ENCODE measurements at regions not wholly inside any gene's neighbourhood (a gene's known extent, or its start where the extent isn't known, plus 50 kb on each side); places are given as distances from the start of the nearest gene placed in this dataset.

DNA sequence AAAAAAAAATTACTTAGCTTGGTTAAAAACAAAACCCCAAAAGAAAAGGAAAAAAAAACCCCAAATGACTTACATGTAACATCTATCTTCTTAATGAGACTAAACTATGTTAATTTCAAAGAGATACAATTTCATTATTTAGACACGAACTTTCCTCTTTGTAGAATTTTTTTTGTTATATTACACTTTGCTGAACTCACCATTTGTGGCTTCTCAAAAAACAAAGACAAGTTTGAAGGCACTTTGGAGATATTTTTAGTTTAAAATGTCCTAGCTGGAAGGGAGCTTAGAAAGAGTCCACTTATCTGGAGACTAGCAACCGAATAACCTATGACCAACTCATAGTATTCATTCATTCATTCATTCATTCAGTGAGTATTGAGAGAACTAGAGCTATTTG, 301.7 kb upstream of the ROPN1 start:
- no peak overlapping the region for H3K4me3 ChIP-seq (ENCODE audit: low read depth in 1 of 2, low read length in 2 of 2)
- H3K36me3 ChIP-seq (ENCODE audit: control insufficient read depth in 2 of 2, insufficient read depth in 2 of 2, low read length in 1 of 2) = no peaks in the 10 kb centered on the region
- H3K4me1 ChIP-seq (ENCODE audit: control insufficient read depth in 2 of 2, insufficient read depth in 2 of 2, low read length in 1 of 2) = peaks cover 0 to 2% of the 10 kb centered on the region in 2 donors
- WGBS, 2 donors = 62 to 67% methylated on average over 2 of the region's 2 CpGs
- H3K9me3 ChIP-seq (ENCODE audit: control insufficient read depth in 2 of 2, insufficient read depth in 1 of 2, low read depth in 1 of 2, low read length in 1 of 2) = no peaks in the 10 kb centered on the region
- no peaks in the 10 kb centered on the region for H3K27me3 ChIP-seq (ENCODE audit: control insufficient read depth in 1 of 2, insufficient read depth in 2 of 2, low read length in 2 of 2)
- H3K27ac ChIP-seq (ENCODE audit: low read depth in 2 of 2, low read length in 1 of 2) = no peak overlapping the region

DNA sequence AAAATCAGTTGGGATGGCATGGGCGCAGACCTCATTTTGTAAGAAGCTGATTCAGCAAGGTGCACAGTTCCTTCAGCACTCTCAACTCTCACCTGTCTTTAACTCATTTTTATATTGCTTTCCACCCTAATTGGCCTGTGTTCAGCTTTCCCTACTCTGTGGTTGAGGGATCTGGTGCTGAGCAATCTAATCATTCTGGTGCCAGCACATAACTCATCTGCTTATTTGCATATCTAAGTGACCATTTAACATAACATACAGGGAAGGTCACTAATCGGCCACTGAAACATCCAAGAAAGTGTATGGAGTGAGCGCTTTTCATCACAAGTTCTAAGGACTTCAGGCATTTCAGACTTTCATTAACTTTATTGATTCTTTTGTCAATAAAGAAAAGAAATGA, 303.4 kb upstream of the ROPN1 start:
- Histone ChIP-seq H3K36me3 (ENCODE audit: control insufficient read depth in 2 of 2, insufficient read depth in 2 of 2, low read length in 1 of 2) (no peaks in the 10 kb centered on the region), H3K27me3 (ENCODE audit: control insufficient read depth in 1 of 2, insufficient read depth in 2 of 2, low read length in 2 of 2) (no peaks in the 10 kb centered on the region), H3K4me1 (ENCODE audit: control insufficient read depth in 2 of 2, insufficient read depth in 2 of 2, low read length in 1 of 2) (peaks cover 2 to 5% of the 10 kb centered on the region in 2 donors), H3K4me3 (ENCODE audit: low read depth in 1 of 2, low read length in 2 of 2) (no peak overlapping the region), H3K27ac (ENCODE audit: low read depth in 2 of 2, low read length in 1 of 2) (no peak overlapping the region), H3K9me3 (ENCODE audit: control insufficient read depth in 2 of 2, insufficient read depth in 1 of 2, low read depth in 1 of 2, low read length in 1 of 2) (peaks cover 0 to 2% of the 10 kb centered on the region in 2 donors)
- WGBS, 2 donors = 90 to 91% methylated on average over 3 of the region's 3 CpGs

DNA sequence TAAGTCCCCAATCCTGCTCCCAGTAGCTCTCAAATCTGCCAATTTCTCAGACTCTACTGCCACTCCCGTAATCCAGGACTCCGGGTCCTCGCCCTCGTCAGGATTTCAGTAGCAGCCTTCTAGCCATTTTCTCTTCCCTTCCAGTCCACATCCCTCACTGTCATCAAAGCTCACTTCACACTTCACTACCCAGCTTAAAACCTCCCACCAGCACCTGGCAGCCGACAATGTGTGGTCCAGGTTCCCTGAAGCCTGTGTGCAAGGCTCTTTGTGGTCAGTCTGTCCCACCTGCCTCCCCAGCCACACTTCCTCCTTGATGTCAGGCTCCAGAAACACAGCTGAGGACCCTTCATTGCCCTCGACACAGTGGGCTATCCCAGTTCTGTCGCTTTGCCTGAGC, 304.5 kb upstream of the ROPN1 start:
- 87 to 88% methylated on average over 7 of the region's 7 CpGs for WGBS, 2 donors
- Histone ChIP-seq H3K4me3 (ENCODE audit: low read depth in 1 of 2, low read length in 2 of 2) (no peak overlapping the region), H3K27ac (ENCODE audit: low read depth in 2 of 2, low read length in 1 of 2) (no peak overlapping the region), H3K9me3 (ENCODE audit: control insufficient read depth in 2 of 2, insufficient read depth in 1 of 2, low read depth in 1 of 2, low read length in 1 of 2) (peaks cover 0 to 2% of the 10 kb centered on the region in 2 donors), H3K36me3 (ENCODE audit: control insufficient read depth in 2 of 2, insufficient read depth in 2 of 2, low read length in 1 of 2) (no peaks in the 10 kb centered on the region), H3K4me1 (ENCODE audit: control insufficient read depth in 2 of 2, insufficient read depth in 2 of 2, low read length in 1 of 2) (peaks cover 2 to 5% of the 10 kb centered on the region in 2 donors), H3K27me3 (ENCODE audit: control insufficient read depth in 1 of 2, insufficient read depth in 2 of 2, low read length in 2 of 2) (no peaks in the 10 kb centered on the region)

GRCh38 chr3:124297062-124297980, 305.4 kb upstream of the ROPN1 start:
- Histone ChIP-seq H3K27me3 (ENCODE audit: control insufficient read depth in 1 of 2, insufficient read depth in 2 of 2, low read length in 2 of 2) (no peaks in the 10 kb centered on the region), H3K4me1 (ENCODE audit: control insufficient read depth in 2 of 2, insufficient read depth in 2 of 2, low read length in 1 of 2) (peaks cover 2 to 5% of the 10 kb centered on the region in 2 donors), H3K27ac (ENCODE audit: low read depth in 2 of 2, low read length in 1 of 2) (no peak overlapping the region), H3K9me3 (ENCODE audit: control insufficient read depth in 2 of 2, insufficient read depth in 1 of 2, low read depth in 1 of 2, low read length in 1 of 2) (peaks cover 0 to 2% of the 10 kb centered on the region in 2 donors), H3K4me3 (ENCODE audit: low read depth in 1 of 2, low read length in 2 of 2) (no peak overlapping the region), H3K36me3 (ENCODE audit: control insufficient read depth in 2 of 2, insufficient read depth in 2 of 2, low read length in 1 of 2) (no peaks in the 10 kb centered on the region)
- WGBS, 2 donors = 69 to 76% methylated on average over 3 of the region's 3 CpGs

DNA sequence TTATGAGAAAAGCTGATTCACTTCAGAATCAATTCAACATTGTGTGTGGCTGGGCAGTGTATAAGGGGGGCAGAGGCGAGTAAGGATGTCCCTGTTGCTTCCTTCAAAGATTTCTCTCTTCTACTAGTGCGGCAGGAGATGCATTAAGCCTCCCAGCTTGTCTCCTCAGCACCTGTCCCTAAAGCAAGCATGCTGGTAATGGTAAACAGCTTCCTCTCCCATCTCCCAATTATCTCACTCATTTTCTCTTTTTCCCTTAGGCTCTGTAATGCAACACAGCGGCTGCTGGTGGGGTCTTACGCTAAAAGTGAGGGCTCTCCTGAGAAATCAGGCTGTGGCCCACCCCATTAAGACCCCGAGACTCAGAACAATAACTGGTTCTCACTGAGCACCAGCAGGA, 306.4 kb upstream of the ROPN1 start:
- H3K36me3 ChIP-seq (ENCODE audit: control insufficient read depth in 2 of 2, insufficient read depth in 2 of 2, low read length in 1 of 2) = no peaks in the 10 kb centered on the region
- no peak overlapping the region for H3K4me3 ChIP-seq (ENCODE audit: low read depth in 1 of 2, low read length in 2 of 2)
- H3K27me3 ChIP-seq (ENCODE audit: control insufficient read depth in 1 of 2, insufficient read depth in 2 of 2, low read length in 2 of 2) = no peaks in the 10 kb centered on the region
- no peak overlapping the region for H3K27ac ChIP-seq (ENCODE audit: low read depth in 2 of 2, low read length in 1 of 2)
- H3K9me3 ChIP-seq (ENCODE audit: control insufficient read depth in 2 of 2, insufficient read depth in 1 of 2, low read depth in 1 of 2, low read length in 1 of 2) = peaks cover 0 to 2% of the 10 kb centered on the region in 2 donors
- 90 to 92% methylated on average over 5 of the region's 5 CpGs for WGBS, 2 donors
- peaks cover 2 to 5% of the 10 kb centered on the region in 2 donors for H3K4me1 ChIP-seq (ENCODE audit: control insufficient read depth in 2 of 2, insufficient read depth in 2 of 2, low read length in 1 of 2)

DNA sequence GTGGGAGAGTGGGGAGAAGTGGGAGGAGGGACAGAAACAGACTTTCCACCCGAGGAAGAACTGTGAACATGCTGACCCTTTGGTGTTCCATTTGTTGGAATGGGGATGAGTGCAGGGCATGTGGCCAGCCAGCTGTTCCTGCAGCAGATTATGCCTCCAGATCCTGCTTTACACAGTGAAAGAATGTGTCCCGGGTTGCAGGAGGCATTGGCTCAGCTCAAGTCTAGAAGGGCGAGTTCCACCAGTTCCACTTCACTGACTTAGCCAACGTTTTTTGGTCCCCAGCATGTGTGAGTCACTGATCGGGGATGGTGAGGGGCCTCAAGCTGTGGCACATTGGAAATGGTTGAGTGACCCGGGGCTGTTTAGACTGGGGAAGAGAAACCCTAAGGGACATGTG, 307.0 kb upstream of the ROPN1 start:
- Histone ChIP-seq H3K4me3 (ENCODE audit: low read depth in 1 of 2, low read length in 2 of 2) (no peak overlapping the region), H3K27ac (ENCODE audit: low read depth in 2 of 2, low read length in 1 of 2) (no peak overlapping the region), H3K36me3 (ENCODE audit: control insufficient read depth in 2 of 2, insufficient read depth in 2 of 2, low read length in 1 of 2) (no peaks in the 10 kb centered on the region), H3K27me3 (ENCODE audit: control insufficient read depth in 1 of 2, insufficient read depth in 2 of 2, low read length in 2 of 2) (no peaks in the 10 kb centered on the region), H3K9me3 (ENCODE audit: control insufficient read depth in 2 of 2, insufficient read depth in 1 of 2, low read depth in 1 of 2, low read length in 1 of 2) (peaks cover 0 to 2% of the 10 kb centered on the region in 2 donors), H3K4me1 (ENCODE audit: control insufficient read depth in 2 of 2, insufficient read depth in 2 of 2, low read length in 1 of 2) (peaks cover 2 to 5% of the 10 kb centered on the region in 2 donors)
- 27 to 40% methylated on average over 6 of the region's 6 CpGs for WGBS, 2 donors

DNA sequence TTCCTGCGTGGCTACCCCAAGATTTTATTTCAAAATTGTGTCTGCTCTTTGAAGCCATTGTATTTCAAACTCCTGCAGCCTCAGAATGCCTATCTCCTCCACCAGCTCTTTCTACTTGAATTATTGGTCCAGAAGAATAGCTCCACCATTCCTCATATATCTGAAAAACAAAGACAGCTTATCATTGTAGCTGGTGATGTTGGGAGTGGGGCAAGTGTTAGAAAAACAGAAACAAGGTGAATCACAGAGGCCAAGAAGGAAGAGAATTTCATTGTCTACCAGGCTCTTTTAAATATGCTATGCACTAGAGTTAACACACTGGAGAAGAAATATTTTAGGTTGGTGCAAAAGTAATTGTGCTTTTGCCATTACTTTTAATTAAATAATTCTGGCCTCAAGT, 307.9 kb upstream of the ROPN1 start:
- no peak overlapping the region for H3K4me3 ChIP-seq (ENCODE audit: low read depth in 1 of 2, low read length in 2 of 2)
- no peak overlapping the region for H3K27ac ChIP-seq (ENCODE audit: low read depth in 2 of 2, low read length in 1 of 2)
- 87% methylated on average over 1 of the region's 1 CpG for WGBS, 2 donors

GRCh38 chr3:124300416-124300815, 308.5 kb upstream of the ROPN1 start:
- Histone ChIP-seq H3K4me3 (ENCODE audit: low read depth in 1 of 2, low read length in 2 of 2) (no peak overlapping the region), H3K27ac (ENCODE audit: low read depth in 2 of 2, low read length in 1 of 2) (no peak overlapping the region), H3K36me3 (ENCODE audit: control insufficient read depth in 2 of 2, insufficient read depth in 2 of 2, low read length in 1 of 2) (no peaks in the 10 kb centered on the region), H3K27me3 (ENCODE audit: control insufficient read depth in 1 of 2, insufficient read depth in 2 of 2, low read length in 2 of 2) (no peaks in the 10 kb centered on the region), H3K4me1 (ENCODE audit: control insufficient read depth in 2 of 2, insufficient read depth in 2 of 2, low read length in 1 of 2) (peaks cover 0 to 5% of the 10 kb centered on the region in 2 donors), H3K9me3 (ENCODE audit: control insufficient read depth in 2 of 2, insufficient read depth in 1 of 2, low read depth in 1 of 2, low read length in 1 of 2) (peaks cover 0 to 2% of the 10 kb centered on the region in 2 donors)
- WGBS, 2 donors = 88 to 91% methylated on average over 4 of the region's 4 CpGs

More for the DNA sequence above, 307.9 kb upstream of the ROPN1 start:
- Histone ChIP-seq H3K36me3 (ENCODE audit: control insufficient read depth in 2 of 2, insufficient read depth in 2 of 2, low read length in 1 of 2) (no peaks in the 10 kb centered on the region), H3K9me3 (ENCODE audit: control insufficient read depth in 2 of 2, insufficient read depth in 1 of 2, low read depth in 1 of 2, low read length in 1 of 2) (peaks cover 0 to 2% of the 10 kb centered on the region in 2 donors), H3K27me3 (ENCODE audit: control insufficient read depth in 1 of 2, insufficient read depth in 2 of 2, low read length in 2 of 2) (no peaks in the 10 kb centered on the region), H3K4me1 (ENCODE audit: control insufficient read depth in 2 of 2, insufficient read depth in 2 of 2, low read length in 1 of 2) (peaks cover 0 to 5% of the 10 kb centered on the region in 2 donors)

DNA sequence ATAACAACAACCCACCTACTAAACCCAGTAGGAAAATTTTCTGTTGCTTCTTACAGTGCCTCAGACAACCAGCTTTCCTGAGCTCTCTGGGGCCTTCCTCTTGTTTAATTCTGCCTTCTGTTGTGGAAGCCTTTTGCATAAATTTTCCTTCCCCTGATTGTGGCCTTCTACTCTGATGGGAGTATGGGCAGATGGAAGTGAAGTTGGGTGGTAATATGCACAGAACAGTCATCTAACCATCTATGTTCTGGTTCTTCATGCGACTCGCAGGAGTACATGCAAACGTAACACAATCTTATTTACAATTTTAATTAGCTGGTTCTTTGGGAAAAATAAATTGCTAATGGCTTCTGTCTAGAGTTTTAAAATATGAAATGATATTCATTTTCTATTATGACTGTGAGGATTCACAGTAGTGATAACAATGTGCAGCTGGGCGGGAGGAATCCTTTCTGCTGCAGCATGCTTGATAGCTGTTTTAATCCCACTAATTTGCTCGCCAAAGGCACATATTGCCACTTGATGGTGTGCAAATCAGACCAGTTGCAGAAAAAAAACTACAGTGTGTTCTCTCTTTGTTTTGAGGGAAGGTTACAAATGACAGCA, 311.5 kb upstream of the ROPN1 start:
- 95 to 96% methylated on average over 5 of the region's 5 CpGs for WGBS, 2 donors
- no peak overlapping the region for H3K4me3 ChIP-seq (ENCODE audit: low read depth in 1 of 2, low read length in 2 of 2)
- H3K4me1 ChIP-seq (ENCODE audit: control insufficient read depth in 2 of 2, insufficient read depth in 2 of 2, low read length in 1 of 2) = peaks cover 0 to 5% of the 10 kb centered on the region in 2 donors
- H3K27ac ChIP-seq (ENCODE audit: low read depth in 2 of 2, low read length in 1 of 2) = no peak overlapping the region
- no peaks in the 10 kb centered on the region for H3K36me3 ChIP-seq (ENCODE audit: control insufficient read depth in 2 of 2, insufficient read depth in 2 of 2, low read length in 1 of 2)
- peaks cover 2% of the 10 kb centered on the region in 2 donors for H3K9me3 ChIP-seq (ENCODE audit: control insufficient read depth in 2 of 2, insufficient read depth in 1 of 2, low read depth in 1 of 2, low read length in 1 of 2)
- no peaks in the 10 kb centered on the region for H3K27me3 ChIP-seq (ENCODE audit: control insufficient read depth in 1 of 2, insufficient read depth in 2 of 2, low read length in 2 of 2)
